NCI-H2107 treated with DMSO at 0.1 percent for 48 hours (cell line): ENCODE measurements at regions not wholly inside any gene's neighbourhood (a gene's known extent, or its start where the extent isn't known, plus 50 kb on each side); places are given as distances from the start of the nearest gene placed in this dataset.

Experiments
- DNase-seq: peaks from one replicate; lab custom pipeline; 2025; ENCODE audit not compliant: unreplicated experiment; lab: John Stamatoyannopoulos, UW

DNA sequence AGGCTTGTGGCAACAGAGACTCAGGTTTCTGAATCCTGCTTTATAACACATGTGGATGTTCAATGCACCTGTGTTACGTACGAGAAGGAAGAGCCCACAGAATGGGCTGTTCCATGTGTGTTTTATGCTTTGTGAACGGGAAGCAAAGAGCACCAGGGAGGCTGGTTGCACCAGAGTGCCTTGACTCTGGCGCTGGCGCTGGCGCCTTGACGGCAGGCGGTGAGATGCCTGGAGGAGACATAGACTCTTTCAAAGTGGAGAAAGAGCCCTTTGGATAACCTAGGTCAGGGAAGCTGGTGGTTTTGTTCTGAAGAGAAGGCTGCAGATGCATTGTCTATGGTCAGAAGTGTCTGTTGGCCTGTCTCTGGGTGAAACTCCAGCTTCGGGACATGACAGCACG lies 80.2 kb upstream of the APCDD1 start:
- no peak for DNase-seq

GRCh38 chr18:10374636-10375293 lies 79.7 kb upstream of the APCDD1 start:
- no peak for DNase-seq

DNA sequence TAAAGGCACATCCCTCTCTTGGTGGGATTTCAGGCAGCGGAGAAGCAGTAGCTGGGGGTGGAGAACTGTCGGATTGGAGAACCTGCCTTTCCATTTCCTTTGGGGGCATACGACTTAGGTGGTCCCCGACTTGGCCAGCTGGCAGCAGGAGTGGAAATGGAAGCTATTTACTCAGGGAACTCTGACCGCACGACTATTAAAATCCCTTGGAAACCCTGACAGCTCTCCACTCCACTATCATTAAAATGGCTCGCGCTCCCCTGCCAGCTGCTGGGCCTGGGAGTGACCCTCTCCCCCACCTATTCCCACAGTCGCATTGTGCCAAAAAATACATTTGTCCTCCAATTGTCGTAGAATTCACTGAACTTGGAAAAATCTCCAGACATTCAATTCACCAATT lies 77.7 kb upstream of the APCDD1 start:
- DNase-seq, result no peak

- DNase-seq, result no peak
These were observed 76.5 kb upstream of the APCDD1 start for GRCh38 chr18:10377956-10378355.

DNA sequence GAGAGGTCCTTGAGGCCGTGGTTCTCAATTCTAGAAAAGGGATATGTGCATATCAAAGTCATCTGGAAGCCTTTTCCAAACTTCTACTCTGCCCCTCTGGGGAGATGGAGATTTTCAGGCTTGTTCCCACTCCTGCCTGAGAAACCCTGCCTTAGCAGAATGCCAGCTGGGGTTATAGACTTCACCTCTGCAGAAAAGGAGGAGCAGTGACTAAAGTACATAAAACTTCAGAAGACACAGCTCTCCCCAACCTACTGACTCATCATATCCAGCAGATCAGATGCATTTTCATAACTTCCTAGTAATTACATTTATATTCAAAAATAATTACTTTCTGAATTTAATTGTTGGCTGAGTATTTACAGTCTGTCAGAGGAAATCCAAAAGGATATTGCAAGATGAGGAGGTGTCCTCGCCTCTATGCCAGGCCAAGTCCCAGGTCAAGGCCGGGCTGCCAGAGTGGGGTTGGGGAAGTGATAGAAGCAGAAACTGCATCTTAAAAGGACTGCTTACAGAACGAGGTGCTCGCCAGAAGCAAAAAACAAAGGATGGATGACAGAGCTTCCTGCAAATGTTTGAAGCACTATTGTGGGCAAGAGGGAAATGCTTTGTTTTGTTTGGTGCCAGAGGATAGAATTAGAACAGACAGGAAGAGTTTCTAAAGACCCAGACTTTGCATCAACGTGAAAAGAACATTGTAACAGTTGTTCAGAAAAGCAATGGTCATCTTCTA lies 75.6 kb upstream of the APCDD1 start:
- DNase-seq, result no peak

DNA sequence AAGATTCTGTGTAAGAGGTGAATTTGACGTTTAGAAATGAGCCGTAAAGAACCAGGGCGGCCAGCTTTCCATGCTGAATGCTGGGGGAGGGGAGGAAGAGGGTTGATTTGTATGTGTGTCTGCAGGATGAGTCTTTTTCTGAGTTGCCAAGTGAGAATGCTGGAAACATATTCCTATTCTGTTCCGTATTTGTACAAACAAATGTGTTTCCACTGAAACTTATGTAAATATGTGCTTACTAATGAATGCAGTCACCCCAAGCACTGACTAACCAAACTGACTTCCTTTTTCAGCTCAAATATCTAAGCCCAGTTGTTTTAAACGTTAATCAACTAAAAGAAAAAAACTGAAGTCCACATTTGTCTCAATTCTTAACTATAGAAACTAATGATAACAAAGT lies 74.9 kb upstream of the APCDD1 start:
- no peak for DNase-seq

GRCh38 chr18:10381516-10381915 lies 72.9 kb upstream of the APCDD1 start:
- no peak for DNase-seq

DNA sequence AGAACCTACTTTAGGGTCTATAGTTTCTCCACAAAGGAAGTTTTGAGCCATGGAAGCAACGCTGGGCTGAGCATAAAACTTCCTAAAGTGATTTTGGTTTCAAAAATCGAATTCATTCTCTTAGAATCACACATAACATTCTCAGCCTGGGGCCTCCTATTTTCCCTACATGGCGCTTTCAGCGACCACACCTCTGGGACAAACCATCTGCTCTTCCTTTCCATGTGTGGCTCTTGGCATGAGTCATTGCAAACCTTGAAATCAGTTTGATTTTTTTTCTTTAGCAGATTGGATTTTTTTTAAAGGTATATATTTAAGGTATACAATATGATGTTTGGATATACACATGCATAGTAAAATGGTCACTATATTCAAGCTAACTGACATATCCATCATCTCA lies 72.5 kb upstream of the APCDD1 start:
- DNase-seq, result no peak

DNA sequence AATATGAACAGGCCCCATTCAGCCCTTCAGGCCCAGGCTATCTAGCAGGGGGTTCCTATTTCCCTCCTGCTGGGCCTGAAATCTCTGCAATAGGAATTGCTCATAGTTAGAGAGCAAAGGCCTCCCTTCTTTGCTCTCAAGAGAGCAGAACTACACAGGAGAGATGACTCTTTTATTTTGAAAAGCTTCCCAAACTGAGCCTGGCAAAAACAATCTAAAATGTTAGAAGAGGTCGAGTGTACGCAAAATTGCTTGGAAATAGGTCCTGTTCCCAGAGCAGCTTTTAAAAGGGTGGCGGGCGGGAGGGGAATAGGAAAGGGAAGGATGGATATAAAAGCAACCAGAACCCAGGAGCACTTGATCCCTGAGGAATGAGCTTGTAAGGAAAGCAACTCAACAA lies 68.4 kb upstream of the APCDD1 start:
- no peak for DNase-seq

GRCh38 chr18:10386956-10387355 lies 67.5 kb upstream of the APCDD1 start:
- DNase-seq, result no peak

DNA sequence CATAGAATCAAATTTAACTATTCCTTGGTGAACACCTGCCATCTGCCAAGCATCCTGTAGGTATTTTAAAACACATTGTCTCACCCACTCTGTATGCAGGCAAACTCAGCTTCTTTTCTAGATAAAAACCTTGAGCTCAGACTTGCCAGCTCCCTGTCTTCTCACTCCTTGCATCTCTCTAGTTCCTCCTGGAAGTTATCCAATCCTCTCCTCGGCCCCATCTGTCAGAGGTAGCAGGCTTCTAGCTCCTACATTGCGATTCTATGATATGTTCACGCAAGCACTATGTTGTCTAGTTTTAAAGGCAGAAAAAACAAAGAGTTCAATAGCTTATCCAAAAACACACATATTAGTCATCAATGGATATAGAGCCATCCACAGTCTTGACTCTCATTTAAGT lies 67.0 kb upstream of the APCDD1 start:
- no peak for DNase-seq

DNA sequence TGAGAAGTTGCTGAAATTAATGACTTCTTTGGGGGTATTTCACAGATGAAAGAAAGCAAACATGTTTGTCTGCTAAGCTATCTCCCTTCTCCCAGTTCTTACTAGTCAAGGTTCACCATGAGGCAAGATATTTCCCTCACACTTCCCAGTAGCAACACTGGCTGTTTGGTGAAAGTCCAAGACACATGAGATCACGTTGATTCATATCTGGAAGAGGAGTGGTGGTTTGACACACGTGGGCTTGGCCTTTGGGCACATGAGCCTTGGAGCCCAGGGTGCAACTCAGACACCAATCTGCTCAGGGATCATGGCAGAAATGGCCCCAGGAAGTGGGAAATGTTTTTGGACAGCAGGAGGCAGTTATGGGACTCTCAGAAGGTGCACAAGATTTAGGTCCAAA lies 66.1 kb upstream of the APCDD1 start:
- DNase-seq, result no peak

GRCh38 chr18:10391506-10391905 lies 62.9 kb upstream of the APCDD1 start:
- DNase-seq, result no peak

DNA sequence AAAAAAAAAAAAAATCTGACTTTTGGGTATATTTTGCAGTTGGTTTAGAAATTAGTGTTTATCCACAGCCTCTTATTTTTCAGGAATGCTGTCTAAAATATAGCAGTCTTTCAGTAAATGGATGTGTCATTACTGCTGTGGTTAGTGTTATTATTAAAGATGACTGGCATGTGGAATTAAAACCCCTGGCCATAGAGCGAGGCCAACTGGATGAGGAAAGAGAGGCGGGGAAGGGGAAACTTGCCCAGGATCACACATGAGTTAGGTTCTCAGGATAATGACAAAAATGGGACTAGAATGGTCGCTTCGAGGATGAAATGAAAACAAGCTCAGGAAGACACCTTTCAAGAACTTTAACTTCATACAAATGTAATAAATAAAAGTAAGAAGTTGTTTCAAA lies 57.4 kb upstream of the APCDD1 start:
- no peak for DNase-seq

- no peak for DNase-seq
These were observed 55.9 kb upstream of the APCDD1 start for GRCh38 chr18:10398571-10398970.

DNA sequence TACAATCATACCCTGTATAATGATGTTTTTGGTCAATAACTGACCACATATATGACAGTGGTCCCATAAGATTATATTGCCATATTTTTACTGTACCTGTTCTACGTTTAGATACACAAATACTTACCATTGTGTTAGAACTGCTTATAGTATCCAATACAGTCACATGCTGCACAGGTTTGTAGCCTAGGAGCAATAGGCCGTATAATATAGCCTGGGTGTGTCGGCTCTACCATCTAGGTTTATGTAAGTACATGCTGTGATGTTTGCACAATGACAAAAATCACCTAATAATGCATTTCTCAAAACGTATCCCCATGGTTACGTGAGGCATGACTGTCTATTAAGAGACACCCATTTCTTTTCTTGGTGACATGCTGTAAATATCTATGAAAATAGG lies 55.0 kb upstream of the APCDD1 start:
- DNase-seq, result no peak

DNA sequence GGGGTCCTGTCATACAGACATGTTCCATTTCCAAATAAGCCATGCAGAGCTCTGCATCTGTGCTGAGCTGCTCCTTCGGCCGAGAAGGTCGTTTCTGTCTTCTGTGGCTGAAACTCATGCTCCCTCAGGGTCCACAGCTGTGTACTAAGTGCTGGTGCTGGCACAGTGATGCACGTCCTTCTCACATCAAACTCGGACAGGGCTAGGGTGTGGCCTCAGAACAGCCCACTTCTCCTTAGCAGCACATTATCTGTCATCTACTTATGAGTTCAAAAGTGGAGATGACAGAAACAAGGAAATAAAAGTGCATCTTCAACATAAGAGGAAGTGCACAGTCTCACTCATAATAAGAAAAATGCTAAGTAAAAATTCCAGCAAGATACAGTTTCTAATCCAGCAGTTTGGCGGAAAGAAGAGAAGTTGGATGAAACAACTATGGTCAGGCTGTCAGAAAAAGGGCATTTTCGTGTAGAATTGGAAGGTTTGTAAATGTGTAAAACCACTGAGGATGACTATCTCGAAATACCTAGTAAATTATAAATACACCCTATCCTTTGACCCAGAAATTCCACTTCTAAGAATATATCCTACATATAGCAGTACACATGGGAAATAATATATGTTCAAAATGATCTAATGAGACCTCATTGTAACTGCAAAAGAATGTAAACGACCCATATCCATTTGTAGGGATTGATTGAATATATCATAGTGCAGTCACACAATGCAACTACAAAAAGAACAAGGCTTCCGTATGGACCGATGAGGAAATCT lies 53.7 kb upstream of the APCDD1 start:
- no peak for DNase-seq

- no peak for DNase-seq
These were observed 52.9 kb upstream of the APCDD1 start for GRCh38 chr18:10401521-10401920.

GRCh38 chr18:10401930-10402329 lies 52.5 kb upstream of the APCDD1 start:
- no peak for DNase-seq

- no peak for DNase-seq
These were observed 51.4 kb upstream of the APCDD1 start for GRCh38 chr18:10402871-10403559.

DNA sequence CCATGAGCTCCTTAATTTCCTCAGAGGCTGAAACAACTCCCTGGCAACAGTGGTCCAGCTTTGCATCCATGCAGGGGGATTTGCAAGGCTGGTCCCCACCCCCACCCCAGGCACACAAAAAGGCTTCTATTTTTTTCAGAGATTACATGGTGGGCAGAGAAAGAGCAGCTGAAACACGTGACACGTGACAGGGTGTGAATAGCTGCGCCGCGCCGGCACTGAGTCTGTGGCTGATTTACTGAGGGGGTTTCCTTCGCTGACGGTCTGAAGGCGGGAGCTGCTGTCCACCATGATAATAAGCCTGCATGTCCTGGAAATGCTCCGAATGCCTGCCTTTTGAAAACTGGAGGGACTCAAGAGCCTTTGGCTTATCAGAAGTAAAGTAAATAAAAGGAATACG lies 50.7 kb upstream of the APCDD1 start:
- DNase-seq, result no peak

GRCh38 chr18:10404168-10404567 lies 50.3 kb upstream of the APCDD1 start:
- DNase-seq, result no peak
